Activated CD4-positive, alpha-beta T cell treated with anti-CD3 and anti-CD28 coated beads for 36 hours (primary cell): ENCODE measurements at regions not wholly inside any gene's neighbourhood (a gene's known extent, or its start where the extent isn't known, plus 50 kb on each side); places are given as distances from the start of the nearest gene placed in this dataset.

Experiments
- ATAC-seq: fragments of 200-7000 bp; cut with Tn5 transposase; one replicate; pipeline ENCODE4 v1.10.0; 2021; ENCODE audit warnings: mild to moderate bottlenecking, moderate library complexity
- CTCF ChIA-PET: fragments of 350-600 bp; sonication (Branson Sonifier 250); formaldehyde crosslinking; loops from one replicate; lab custom pipeline; 2021; ENCODE audit warnings: antibody characterized with exemption; lab: Charles Lee
- POLR2A ChIA-PET: fragments of 350-600 bp; sonication (Branson Sonifier 250); formaldehyde crosslinking; loops from one replicate; lab custom pipeline; 2021; ENCODE audit warnings: antibody characterized with exemption, inconsistent platforms; lab: Charles Lee
- DNase-seq: peaks from one replicate; pipeline ENCODE4 v3.0.0-alpha.2; 2020
- H3K27ac Mint-ChIP-seq: one replicate; pipeline ENCODE4 v1.8.0; 2021; ENCODE audit warnings: mixed read lengths
- H3K27me3 Mint-ChIP-seq: one replicate; pipeline ENCODE4 v1.8.0; 2021; ENCODE audit warnings: mixed read lengths
- H3K36me3 Mint-ChIP-seq: one replicate; pipeline ENCODE4 v1.8.0; 2021; ENCODE audit warnings: low read depth, mixed read lengths
- H3K4me1 Mint-ChIP-seq: one replicate; pipeline ENCODE4 v1.8.0; 2021; ENCODE audit warnings: mixed read lengths
- H3K4me3 Mint-ChIP-seq: one replicate; pipeline ENCODE4 v1.8.0; 2021; ENCODE audit warnings: mild to moderate bottlenecking, moderate library complexity, mixed read lengths
- H3K9me3 Mint-ChIP-seq: one replicate; pipeline ENCODE4 v1.8.0; 2021; ENCODE audit warnings: low read depth, mixed read lengths
- intact Hi-C, 2 experiments: fragments of 100-400 bp; cut with DNase I in 1 of 2; cut with micrococcal nuclease in 1 of 2; formaldehyde crosslinking; loops; one replicate each; pipeline versions ENCODE4 v1.14.2 to v1.15.1; 2022 to 2024; cut with DNase I, micrococcal nuclease

- Mint-ChIP-seq H3K27me3 (peaks cover 8% of the 10 kb centered on the region), H3K4me1 (no peaks in the 10 kb centered on the region), H3K36me3 (no peaks in the 10 kb centered on the region), H3K27ac (no peak overlapping the region), H3K4me3 (no peak overlapping the region), H3K9me3 (no peaks in the 10 kb centered on the region)
- no peak for ATAC-seq
- CTCF ChIA-PET, result no interaction called here
- DNase-seq, result no peak
- intact Hi-C loops, result no loop called here
- POLR2A ChIA-PET, result no interaction called here
These were observed 169.7 kb upstream of the TBC1D5 start for GRCh38 chr3:17911986-17912760.

DNA sequence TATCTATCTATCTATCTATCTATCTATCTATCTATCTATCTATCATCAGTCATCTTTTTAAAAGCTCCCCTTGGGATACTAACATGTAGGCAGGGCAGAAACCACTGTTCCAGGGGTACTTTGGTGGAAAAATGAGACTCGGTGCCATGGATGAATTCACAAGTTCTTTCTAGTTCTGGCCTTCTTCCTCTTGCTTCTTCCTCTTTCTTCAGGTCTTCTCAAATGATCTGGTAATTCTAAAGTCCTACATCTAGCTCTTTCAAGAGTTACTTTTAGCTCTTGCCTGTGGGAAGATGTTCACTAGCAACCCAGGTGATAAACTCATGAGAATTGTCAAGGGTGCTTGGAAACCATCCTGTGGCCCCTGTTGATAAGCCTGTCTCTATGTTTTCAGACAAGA is 168.5 kb upstream of the TBC1D5 start:
- intact Hi-C loops, result no loop called here
- Mint-ChIP-seq H3K36me3 (no peaks in the 10 kb centered on the region), H3K4me1 (no peaks in the 10 kb centered on the region), H3K9me3 (no peaks in the 10 kb centered on the region), H3K27me3 (peaks cover 8% of the 10 kb centered on the region), H3K27ac (no peak overlapping the region), H3K4me3 (no peak overlapping the region)
- ChIA-PET POLR2A (no interaction called here), CTCF (interaction anchor here (0.5 kb wide), 1 partner anchor 267 kb away, joined by 3 read pairs; no protein-coding TSS in a partner anchor)
- ATAC-seq (no peak), DNase-seq (no peak)

DNA sequence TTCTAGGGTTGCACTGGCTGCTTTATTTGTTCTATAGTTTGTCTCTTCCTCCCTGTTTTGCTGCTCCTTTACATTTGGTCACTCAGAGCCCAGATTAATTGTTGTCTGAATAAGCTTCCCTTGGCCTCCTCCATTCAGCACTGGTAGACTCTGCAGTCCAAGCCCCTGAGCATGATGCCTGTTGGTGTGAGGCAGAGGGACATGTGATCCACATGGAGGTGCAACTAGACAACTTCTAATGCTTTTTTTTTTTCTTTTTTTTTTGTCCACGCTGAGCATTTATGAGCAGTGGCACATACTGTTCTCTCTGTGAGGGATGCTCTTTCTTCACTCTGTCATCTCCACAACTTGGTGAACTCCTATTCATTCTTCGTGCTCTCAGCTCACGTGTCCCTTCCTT is 167.3 kb upstream of the TBC1D5 start:
- intact Hi-C loops, result no loop called here
- ChIA-PET CTCF (no interaction called here), POLR2A (no interaction called here)
- Mint-ChIP-seq H3K27me3 (peaks cover 8% of the 10 kb centered on the region), H3K4me1 (no peaks in the 10 kb centered on the region), H3K36me3 (no peaks in the 10 kb centered on the region), H3K4me3 (no peak overlapping the region), H3K9me3 (no peaks in the 10 kb centered on the region), H3K27ac (no peak overlapping the region)
- ATAC-seq (no peak), DNase-seq (no peak)

DNA sequence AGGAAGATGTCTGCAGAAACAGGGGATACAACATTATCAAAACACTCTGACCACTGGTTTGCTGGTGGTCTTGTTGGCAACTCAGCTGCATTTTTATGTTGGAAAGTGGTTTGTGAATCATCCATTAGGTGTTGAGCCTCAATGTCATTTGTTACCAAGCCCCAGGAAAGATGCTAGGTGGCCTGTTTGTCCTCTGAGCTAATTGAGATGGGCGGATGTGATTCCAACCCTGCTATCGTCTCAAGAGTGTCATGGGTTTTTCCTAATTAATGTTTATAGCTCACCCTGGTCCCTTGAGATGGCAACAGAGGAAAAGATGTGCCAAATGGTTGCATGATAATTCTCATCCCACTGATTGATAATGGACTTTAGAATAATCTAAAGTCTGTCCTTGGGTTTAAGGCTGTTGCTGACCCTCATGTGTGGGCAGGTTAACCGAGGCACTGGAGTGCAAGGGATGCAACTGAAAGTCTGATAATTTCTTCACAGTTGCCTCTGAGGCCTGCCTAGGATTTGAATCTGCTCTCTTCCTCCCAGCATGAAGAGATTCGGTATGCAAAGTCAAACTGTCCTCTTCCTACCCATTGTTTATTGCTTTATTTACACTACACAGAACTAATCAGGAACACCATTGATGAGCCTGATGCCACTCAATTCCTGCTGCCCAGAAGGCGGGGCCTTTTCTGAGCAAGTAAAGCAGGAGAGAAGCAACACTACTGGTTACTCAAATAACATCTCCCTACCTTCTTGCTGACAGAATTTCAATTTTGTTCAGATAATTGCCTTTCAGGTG is 166.2 kb upstream of the TBC1D5 start:
- ATAC-seq, result no peak
- intact Hi-C loops, result no loop called here
- POLR2A ChIA-PET, result interaction anchor here (0.6 kb wide), 1 partner anchor 23 kb away, joined by 3 read pairs; no protein-coding TSS in a partner anchor
- H3K4me1 Mint-ChIP-seq, result no peaks in the 10 kb centered on the region
- CTCF ChIA-PET, result no interaction called here
- no peaks in the 10 kb centered on the region for H3K36me3 Mint-ChIP-seq
- H3K27ac Mint-ChIP-seq, result no peak overlapping the region
- no peak for DNase-seq
- no peak overlapping the region for H3K4me3 Mint-ChIP-seq
- H3K27me3 Mint-ChIP-seq, result peaks cover 5% of the 10 kb centered on the region
- no peaks in the 10 kb centered on the region for H3K9me3 Mint-ChIP-seq

- Mint-ChIP-seq H3K4me3 (no peak overlapping the region), H3K36me3 (no peaks in the 10 kb centered on the region), H3K4me1 (no peaks in the 10 kb centered on the region), H3K27ac (no peak overlapping the region), H3K9me3 (no peaks in the 10 kb centered on the region), H3K27me3 (no peaks in the 10 kb centered on the region)
- DNase-seq, result no peak
- intact Hi-C loops, result no loop called here
- ATAC-seq, result no peak
- ChIA-PET POLR2A (no interaction called here), CTCF (interaction anchor here (0.5 to 1.0 kb wide), 2 partner anchors 12 to 406 kb away, joined by 3 to 4 read pairs; no protein-coding TSS in a partner anchor)
These were observed 163.6 kb upstream of the TBC1D5 start for GRCh38 chr3:17905996-17906395.

GRCh38 chr3:17901893-17902292 is 159.5 kb upstream of the TBC1D5 start:
- ChIA-PET CTCF (interaction anchor here (0.8 kb wide), 1 partner anchor 14 kb away, joined by 3 read pairs; no protein-coding TSS in a partner anchor), POLR2A (interaction anchor here (0.6 kb wide), 1 partner anchor 59 kb away, joined by 5 read pairs; no protein-coding TSS in a partner anchor)
- H3K4me1 Mint-ChIP-seq, result no peaks in the 10 kb centered on the region
- no peak overlapping the region for H3K27ac Mint-ChIP-seq
- H3K27me3 Mint-ChIP-seq, result no peaks in the 10 kb centered on the region
- ATAC-seq (no peak), DNase-seq (no peak)
- no peaks in the 10 kb centered on the region for H3K9me3 Mint-ChIP-seq
- no peak overlapping the region for H3K4me3 Mint-ChIP-seq
- H3K36me3 Mint-ChIP-seq, result no peaks in the 10 kb centered on the region
- intact Hi-C loops, result no loop called here

- no peak overlapping the region for H3K4me3 Mint-ChIP-seq
- peak; percentile 71 for DNase-seq
- no peak overlapping the region for H3K27ac Mint-ChIP-seq
- ATAC-seq, result peak; percentile 81
- ChIA-PET POLR2A (no interaction called here), CTCF (interaction anchor here (0.6 to 1.6 kb wide), 7 partner anchors 12 to 865 kb away, joined by 3 to 5 read pairs (median 4); no protein-coding TSS in a partner anchor)
- no peaks in the 10 kb centered on the region for H3K27me3 Mint-ChIP-seq
- intact Hi-C loops, result loop anchor here in 1 of 2 experiments (1.0 to 10.0 kb wide), 3 partner anchors 401 to 1090 kb away; no protein-coding TSS in a partner anchor
- no peaks in the 10 kb centered on the region for H3K9me3 Mint-ChIP-seq
- H3K36me3 Mint-ChIP-seq, result no peaks in the 10 kb centered on the region
- H3K4me1 Mint-ChIP-seq, result no peaks in the 10 kb centered on the region
These were observed 152.1 kb upstream of the TBC1D5 start for GRCh38 chr3:17894434-17895060.

DNA sequence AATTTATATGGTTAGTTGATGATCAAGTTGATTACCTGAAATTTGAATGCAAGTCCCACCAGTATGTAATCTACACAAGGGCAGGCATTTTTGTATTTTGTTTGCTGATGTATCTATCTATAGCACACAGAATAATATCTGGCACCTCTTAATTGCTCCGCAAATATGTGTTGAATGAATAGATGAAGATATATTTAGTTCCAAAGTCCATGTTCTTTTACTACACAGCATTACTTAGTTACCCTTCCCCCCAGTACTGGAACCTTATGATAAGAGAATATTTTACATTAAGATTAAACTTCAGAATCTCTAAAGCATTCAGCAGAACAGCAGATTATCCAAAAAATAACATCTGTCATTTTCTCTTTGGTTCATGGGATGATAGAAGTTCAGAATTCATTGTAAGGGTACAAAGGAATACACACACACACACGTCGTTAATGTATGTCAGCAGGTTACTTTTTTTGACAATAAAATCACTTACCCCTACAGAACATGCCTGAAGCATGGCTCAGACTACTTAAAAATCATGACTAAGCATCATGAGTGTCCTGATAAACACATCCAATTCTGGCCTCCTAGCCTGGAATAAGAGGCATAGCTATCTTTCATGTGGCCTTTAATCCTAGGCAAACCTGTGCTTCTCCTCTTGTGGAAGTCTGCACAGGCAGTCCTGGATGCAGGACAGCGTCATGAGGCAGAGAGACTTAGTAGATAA is 148.9 kb upstream of the TBC1D5 start:
- H3K27ac Mint-ChIP-seq, result no peak overlapping the region
- ATAC-seq, result no peak
- CTCF ChIA-PET, result no interaction called here
- H3K36me3 Mint-ChIP-seq, result no peaks in the 10 kb centered on the region
- intact Hi-C loops, result loop anchor here in 1 of 2 experiments (5.0 to 10.0 kb wide), 2 partner anchors 866 to 1094 kb away; no protein-coding TSS in a partner anchor
- no peaks in the 10 kb centered on the region for H3K9me3 Mint-ChIP-seq
- no peaks in the 10 kb centered on the region for H3K4me1 Mint-ChIP-seq
- DNase-seq, result no peak
- H3K4me3 Mint-ChIP-seq, result no peak overlapping the region
- POLR2A ChIA-PET, result no interaction called here
- H3K27me3 Mint-ChIP-seq, result peaks cover 3% of the 10 kb centered on the region

GRCh38 chr3:17885986-17886385 is 143.6 kb upstream of the TBC1D5 start:
- ChIA-PET POLR2A (no interaction called here), CTCF (interaction anchor here (1.0 kb wide), 1 partner anchor 93 kb away, joined by 4 read pairs; no protein-coding TSS in a partner anchor)
- Mint-ChIP-seq H3K36me3 (no peaks in the 10 kb centered on the region), H3K4me1 (no peaks in the 10 kb centered on the region), H3K27ac (no peak overlapping the region), H3K9me3 (no peaks in the 10 kb centered on the region), H3K4me3 (no peak overlapping the region), H3K27me3 (peaks cover 3% of the 10 kb centered on the region)
- DNase-seq (no peak), ATAC-seq (no peak)
- intact Hi-C loops, result no loop called here

DNA sequence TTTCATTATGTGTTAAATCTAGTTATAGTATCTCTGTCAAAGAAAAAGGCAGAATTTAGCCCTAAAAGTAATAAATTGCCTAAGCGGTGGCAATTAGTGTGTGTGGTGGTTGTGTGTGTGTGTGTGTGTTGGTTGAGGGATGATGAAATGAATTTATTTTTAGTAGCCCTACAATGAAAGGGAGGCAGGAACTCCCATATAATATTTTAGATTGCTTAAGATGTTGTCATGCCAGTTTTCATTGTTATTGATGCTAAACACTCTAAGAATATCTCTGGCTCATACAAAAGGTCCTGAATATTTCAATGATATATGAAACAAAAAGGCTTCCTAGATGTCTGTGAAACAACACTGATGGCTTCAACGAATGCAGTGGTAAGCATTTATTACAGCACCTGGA is 140.6 kb upstream of the TBC1D5 start:
- ChIA-PET CTCF (no interaction called here), POLR2A (no interaction called here)
- Mint-ChIP-seq H3K27ac (no peak overlapping the region), H3K4me1 (no peaks in the 10 kb centered on the region), H3K27me3 (peaks cover 3% of the 10 kb centered on the region), H3K36me3 (no peaks in the 10 kb centered on the region), H3K4me3 (no peak overlapping the region), H3K9me3 (no peaks in the 10 kb centered on the region)
- intact Hi-C loops, result no loop called here
- no peak for DNase-seq
- ATAC-seq, result no peak

DNA sequence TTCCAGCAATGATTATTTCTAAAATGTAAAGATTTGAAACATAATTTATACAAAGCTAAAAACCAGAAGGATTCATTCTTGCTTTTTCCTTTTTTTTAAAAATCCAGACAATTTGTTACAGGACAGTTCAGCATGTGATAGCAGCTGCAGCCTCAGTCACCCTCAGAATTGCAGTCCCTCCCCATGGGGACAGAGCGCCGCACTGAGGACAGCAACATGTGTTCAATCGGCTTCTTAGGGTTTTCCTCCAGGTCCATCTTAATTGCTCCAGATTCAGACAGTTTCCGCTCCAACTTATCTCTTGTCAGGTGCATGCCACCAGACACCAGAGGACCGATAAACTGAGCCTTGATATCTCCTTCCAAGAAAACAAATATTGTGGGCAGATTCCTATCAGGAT is 134.9 kb upstream of the TBC1D5 start:
- Mint-ChIP-seq H3K4me1 (no peaks in the 10 kb centered on the region), H3K27ac (no peak overlapping the region), H3K4me3 (no peak overlapping the region), H3K27me3 (peaks cover 6% of the 10 kb centered on the region), H3K9me3 (no peaks in the 10 kb centered on the region), H3K36me3 (no peaks in the 10 kb centered on the region)
- ChIA-PET POLR2A (no interaction called here), CTCF (interaction anchor here (0.6 kb wide), 1 partner anchor 217 kb away, joined by 3 read pairs; no protein-coding TSS in a partner anchor)
- intact Hi-C loops, result no loop called here
- DNase-seq (no peak), ATAC-seq (no peak)
